Thyroid gland (tissue), 4 donors: ENCODE measurements at regions not wholly inside any gene's neighbourhood (a gene's known extent, or its start where the extent isn't known, plus 50 kb on each side); places are given as distances from the start of the nearest gene placed in this dataset.
"Not testable (repeated sequence)": the region's sequence is repeated elsewhere in the genome, so short reads cannot be mapped to it uniquely, and the experiment has no call there.

Experiments used
- POLR2A ChIP-seq, 2 donors: fragments of 450-650 bp; IDR thresholded peaks; one replicate each; pipeline ENCODE4 v1.6.1; 2017; ENCODE audit warnings: antibody characterized with exemption in 2 of 2, mild to moderate bottlenecking in 2 of 2, moderate library complexity in 1 of 2
- TF ChIP-seq, protein P1 (sequence below), 6 experiments: fragments of 200-600 bp in 3 of 6; fragments of 450-650 bp in 3 of 6; sonication (generic) in 3 of 6; IDR thresholded peaks; one replicate each; pipeline ENCODE4 v1.5.1; 2016 to 2019; ENCODE audit warnings: antibody characterized with exemption in 6 of 6, mild to moderate bottlenecking in 2 of 6, inconsistent platforms in 1 of 6, moderate library complexity in 1 of 6

- TF ChIP-seq POLR2A (IDR thresholded peaks at IDR 0.05), result not testable (repeated sequence)
- TF ChIP-seq, protein P1, sequence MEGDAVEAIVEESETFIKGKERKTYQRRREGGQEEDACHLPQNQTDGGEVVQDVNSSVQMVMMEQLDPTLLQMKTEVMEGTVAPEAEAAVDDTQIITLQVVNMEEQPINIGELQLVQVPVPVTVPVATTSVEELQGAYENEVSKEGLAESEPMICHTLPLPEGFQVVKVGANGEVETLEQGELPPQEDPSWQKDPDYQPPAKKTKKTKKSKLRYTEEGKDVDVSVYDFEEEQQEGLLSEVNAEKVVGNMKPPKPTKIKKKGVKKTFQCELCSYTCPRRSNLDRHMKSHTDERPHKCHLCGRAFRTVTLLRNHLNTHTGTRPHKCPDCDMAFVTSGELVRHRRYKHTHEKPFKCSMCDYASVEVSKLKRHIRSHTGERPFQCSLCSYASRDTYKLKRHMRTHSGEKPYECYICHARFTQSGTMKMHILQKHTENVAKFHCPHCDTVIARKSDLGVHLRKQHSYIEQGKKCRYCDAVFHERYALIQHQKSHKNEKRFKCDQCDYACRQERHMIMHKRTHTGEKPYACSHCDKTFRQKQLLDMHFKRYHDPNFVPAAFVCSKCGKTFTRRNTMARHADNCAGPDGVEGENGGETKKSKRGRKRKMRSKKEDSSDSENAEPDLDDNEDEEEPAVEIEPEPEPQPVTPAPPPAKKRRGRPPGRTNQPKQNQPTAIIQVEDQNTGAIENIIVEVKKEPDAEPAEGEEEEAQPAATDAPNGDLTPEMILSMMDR (IDR thresholded peaks at IDR 0.05), result not testable (repeated sequence)
Observed at GRCh38 chr9:41022365-41022764, 106.1 kb downstream of the FOXD4L6 start.
